ENCODE measurements at regions not wholly inside any gene's neighbourhood (a gene's known extent, or its start where the extent isn't known, plus 50 kb on each side); places are given as distances from the start of the nearest gene placed in this dataset.

DNA sequence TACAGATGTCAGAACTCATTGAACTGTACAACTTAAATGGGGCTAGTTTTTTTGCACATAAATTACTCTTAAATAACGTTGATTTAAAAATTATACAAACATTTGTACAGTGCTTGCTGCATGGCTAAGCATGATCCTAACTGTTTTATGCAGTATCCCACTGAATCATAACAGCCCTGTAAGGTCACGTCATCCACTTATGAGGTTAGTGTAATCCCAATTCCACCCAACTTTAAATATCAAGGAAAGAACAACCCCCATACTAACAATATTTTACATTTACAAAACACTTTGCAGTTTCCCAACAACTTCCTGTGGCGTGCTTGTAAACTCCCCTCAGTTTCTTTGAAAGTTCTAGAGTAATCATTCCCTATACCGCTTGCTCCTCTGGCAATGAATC lies 190.1 kb upstream of the SALL1 start:
- DNase-seq (ENCODE audit: low read depth, low spot score) = no peak
- H3K27ac ChIP-seq = no peak overlapping the region

DNA sequence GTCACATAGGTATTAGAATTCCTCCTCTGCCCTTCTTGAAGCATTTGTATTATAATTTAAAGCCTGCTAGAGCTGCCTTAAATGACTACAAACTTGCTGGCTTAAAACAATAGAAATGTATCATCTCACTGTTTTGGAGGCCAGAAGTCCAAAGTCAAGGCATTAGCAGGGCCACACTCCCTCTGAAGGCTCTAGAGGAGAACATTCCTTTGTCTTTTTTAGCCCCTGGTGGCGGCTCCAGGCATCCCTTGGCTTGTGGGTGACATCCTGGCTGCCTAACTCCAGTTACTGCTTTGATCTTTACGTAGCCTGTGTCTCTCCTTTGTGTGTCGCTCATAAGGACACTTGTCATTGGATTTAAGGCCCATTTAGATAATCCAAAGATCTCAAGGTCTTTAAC lies 186.6 kb upstream of the SALL1 start:
- DNase-seq (ENCODE audit: low read depth, low spot score) = no peak
- H3K27ac ChIP-seq = no peak overlapping the region

DNA sequence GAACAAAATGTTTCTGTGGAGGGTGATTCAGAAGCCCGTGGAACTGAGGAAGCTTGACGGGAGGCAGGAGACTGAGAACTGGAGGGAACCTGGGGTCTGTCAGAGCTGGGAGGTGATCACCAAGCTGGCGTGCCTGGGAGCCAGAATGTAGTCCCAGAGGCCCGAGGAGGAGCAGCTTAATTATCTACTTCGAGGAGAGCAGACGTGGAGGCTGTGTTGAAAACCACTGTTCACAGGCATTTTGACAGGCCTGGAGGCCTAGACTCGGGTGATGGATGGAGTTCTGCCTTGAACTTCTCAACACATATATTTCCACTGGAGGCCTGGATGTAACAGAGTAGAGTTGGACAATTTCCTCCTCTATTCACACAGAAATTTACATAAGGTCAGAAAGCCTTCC lies 177.7 kb upstream of the SALL1 start:
- H3K27ac ChIP-seq = no peak overlapping the region
- DNase-seq (ENCODE audit: low read depth, low spot score) = no peak

DNA sequence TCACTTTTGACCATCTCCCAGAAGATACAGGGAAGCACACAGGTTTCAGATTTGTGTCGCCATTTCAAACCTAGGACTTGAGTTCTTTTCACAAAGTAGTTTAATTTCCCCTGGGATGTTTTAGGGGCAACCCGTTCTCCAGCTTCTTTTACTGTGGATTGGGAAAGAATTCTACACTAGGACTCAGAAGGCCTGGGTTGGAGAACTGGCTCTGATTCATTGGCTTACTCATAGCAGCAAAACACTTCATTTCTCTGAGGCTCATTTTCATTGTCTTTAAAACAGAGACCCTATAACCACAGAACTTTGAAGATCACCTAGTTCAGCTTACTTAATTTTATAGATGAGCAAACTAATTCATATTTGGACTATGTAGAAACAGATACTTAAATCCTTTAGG lies 175.9 kb upstream of the SALL1 start:
- DNase-seq (ENCODE audit: low read depth, low spot score) = no peak
- no peak overlapping the region for H3K27ac ChIP-seq

DNA sequence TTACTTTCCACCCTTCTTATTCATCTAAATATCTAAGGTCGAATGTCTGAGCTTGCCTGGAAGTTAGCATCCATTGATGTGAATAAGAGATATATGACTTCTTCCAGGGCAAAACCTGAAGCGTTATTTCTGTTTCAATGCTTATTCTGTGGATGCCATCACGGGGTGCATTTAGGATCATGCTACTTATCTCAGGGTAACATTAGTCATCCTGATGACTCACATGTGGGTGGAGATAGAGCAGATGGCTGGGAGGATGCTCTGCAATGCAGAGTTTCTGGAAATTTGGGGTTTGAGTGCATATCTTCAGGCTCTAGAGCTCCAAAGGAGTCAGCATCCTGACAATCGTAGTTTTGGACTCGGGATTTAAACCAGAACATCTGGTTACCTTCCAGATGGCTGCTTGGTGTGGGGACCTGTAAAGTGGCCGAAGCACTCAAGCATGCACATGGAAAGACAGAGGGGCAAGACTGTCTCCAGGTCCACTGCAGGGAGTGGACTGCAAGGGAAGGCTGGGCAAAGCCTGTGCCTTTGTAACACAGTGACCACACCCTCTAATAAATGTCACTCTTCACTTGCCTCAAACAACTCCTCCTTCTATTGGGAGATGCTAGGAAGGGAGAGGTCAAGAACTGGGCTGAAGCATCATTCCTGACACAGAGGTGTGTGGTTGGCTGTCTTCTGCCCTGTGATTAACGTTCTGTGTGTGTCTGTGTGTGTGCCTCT lies 175.2 kb upstream of the SALL1 start:
- H3K27ac ChIP-seq = no peak overlapping the region
- no peak for DNase-seq (ENCODE audit: low read depth, low spot score)

DNA sequence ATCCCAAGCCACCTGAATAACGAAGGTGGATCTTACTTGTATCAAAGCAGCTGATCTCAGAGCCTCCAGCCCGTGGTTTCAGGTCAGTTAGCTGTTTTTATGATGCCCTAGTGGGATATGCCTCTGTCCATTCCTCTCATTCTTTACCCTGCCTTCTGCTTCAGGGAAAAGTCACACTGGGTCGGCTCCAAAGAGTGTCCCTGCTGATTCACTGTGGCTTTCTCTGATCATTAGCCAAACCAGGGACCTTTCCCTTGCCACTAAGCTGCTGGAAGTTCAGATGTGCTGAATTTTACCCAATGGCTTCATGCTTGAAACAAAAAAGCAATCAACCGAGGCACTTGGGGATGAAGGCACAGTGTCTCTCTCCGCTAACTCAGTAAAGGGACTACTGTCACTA lies 170.2 kb upstream of the SALL1 start:
- DNase-seq (ENCODE audit: low read depth, low spot score) = no peak
- H3K27ac ChIP-seq = no peak overlapping the region

DNA sequence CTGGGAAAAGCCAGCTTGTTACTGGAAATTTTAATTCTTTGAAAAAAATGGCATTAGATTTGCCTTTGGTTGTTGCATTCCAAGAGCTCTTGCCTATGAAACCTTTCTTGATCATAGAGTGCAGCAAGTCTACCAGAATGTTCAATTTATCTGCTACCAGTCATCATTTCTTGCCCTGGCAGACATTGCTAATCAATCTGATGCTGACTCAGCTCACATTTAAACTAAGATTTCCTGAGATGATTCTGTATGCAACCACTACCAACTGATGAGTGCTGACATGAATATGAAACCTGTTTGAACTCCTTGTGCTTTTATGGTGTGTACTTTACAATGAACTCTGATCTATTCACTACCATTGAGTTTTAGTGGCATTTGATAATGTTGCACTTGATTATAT lies 166.5 kb upstream of the SALL1 start:
- DNase-seq (ENCODE audit: low read depth, low spot score) = no peak
- H3K27ac ChIP-seq = no peak overlapping the region

DNA sequence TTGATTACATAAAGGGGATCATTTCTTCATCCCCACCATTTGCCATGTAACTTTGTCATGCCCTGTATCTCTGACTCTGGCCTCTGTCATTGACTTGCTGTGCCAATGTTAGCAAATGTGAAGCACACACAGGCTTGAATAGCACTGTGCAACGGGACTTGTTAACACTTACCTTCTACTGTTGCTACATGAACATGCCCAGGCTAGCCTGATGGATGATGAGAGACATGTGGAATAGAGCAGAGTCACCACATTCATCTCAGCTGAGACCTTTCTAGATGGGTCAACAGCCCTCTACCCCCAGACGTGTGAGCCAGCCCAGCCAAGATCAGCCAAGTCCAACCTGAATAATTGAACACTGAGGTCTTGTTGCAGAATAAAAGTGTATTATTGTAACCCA lies 162.1 kb upstream of the SALL1 start:
- no peak for DNase-seq (ENCODE audit: low read depth, low spot score)
- no peak overlapping the region for H3K27ac ChIP-seq

DNA sequence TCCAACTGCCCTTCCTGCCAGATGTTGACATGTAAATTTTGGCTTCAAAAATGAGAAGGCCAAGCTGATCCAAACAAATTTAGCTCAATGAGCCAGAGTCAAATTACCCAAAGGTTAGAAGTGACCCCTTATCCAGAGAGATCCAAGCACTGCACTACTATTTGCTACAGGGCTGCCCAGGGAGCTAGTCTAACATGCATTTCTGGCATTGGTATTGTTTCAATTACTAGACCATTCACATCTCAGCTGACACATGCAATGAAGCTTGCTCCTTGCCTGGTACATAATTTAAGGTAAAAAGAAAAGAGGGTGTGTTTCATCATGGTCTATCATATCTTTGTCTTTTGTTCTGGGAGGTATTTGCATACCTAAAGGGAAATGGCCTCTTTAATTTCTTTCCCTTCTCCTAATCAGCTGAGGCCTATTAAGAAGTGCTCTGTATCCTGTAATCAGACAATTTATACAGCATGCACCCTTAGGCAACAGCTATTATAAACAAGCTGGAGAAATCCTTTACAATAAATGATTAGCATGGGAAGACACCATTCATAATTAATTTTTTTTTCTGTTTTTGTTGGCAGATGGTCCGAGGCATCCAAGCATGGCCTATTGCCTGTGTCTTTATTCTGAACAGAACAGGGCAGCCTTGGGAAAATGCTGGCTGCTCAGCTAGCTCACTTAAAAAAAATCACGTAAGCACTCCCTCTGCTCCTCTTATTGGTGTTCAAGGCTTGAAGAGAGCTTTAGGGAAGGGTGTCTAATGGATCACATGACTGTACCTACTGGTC lies 161.5 kb upstream of the SALL1 start:
- no peak overlapping the region for H3K27ac ChIP-seq
- no peak for DNase-seq (ENCODE audit: low read depth, low spot score)

DNA sequence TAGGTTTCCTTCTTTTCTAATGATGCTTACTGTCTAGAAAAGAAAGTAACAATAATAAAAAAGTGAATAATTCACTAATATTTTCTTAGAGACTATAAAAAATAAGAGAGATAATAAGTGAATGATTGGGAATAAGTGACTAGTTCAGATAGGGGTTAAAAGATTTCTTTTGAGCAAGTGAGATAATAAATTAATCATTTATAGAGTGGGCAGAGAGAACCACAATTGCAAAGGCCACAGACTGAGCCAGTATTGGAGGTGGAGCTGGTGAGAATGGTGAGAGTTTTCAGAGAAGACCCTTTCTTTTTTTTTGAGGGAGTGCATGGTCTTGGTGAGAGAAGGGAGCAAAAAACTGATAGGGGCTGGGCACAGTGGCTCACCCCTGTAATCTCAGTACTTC lies 159.1 kb upstream of the SALL1 start:
- H3K27ac ChIP-seq = no peak overlapping the region
- DNase-seq (ENCODE audit: low read depth, low spot score) = no peak

DNA sequence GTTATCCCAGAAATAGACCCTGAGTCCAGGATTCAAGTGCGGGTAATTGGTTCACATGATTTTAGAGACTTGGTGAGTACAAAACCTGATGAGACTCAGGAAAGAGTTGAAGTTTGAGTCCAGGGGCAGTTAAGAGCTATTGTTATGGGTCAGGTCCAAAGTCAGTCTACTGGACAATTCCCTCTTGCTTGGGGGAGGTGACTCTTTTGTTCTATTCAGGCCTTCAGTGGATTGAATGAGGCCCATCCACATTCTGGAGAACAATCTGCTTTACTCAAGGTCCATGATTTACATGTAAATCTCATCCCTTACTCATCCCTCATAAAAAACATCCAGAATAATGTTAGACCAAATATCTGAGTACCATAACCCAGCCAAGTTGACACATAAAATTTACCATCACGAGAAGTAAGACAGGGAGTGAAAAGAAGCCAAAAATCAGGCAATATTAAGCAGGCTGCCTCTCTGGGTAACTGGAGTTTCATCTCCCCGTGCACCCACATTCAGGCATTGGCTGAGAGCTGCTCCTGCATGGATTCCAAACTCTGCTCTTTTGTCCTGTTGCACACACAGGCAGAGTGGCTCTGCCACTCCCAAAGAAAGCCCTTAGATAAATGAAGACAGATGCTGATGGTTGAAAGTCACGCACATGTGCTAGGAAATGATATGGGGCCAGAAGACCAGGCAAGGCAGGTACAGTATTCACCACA lies 156.0 kb upstream of the SALL1 start:
- no peak for DNase-seq (ENCODE audit: low read depth, low spot score)
- H3K27ac ChIP-seq = no peak overlapping the region

DNA sequence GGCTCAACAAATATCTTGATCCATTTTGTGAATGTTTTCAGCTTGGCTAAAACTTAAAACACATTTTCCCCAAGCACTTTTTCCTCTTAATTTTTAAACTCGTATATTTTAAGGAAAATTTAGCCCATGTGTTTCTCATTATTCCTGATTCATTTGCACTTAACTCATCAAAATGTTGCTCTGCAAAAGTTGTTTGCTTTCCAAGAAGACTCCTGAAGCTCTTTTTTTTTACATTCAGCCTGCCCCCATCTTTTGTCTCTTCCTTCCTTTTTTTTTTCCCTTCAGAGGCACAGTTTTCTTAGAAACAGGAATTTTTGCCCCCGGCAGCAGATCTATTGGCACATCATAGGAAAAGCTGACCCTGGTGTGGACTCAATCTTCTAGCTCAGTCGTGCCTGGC lies 155.0 kb upstream of the SALL1 start:
- no peak for DNase-seq (ENCODE audit: low read depth, low spot score)
- H3K27ac ChIP-seq = no peak overlapping the region

DNA sequence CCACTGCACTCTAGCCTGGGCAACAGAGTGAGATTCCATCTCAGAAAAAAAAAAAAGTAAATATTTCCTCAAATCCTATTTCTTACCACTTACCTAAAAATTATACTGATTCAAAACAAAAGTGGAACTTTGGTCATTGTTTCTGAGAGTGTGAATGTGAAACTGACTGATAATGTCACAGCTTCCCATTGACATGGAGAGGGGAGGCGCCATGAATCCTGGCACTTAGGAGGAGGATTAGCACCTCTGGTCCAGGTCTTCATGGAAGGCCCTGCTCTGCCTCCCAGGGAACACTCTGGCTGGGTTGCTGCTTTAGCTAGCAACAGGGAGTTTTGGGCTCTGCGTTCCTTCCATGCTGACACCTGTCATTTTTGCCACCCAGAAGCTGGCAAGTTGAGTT lies 154.3 kb upstream of the SALL1 start:
- no peak overlapping the region for H3K27ac ChIP-seq
- no peak for DNase-seq (ENCODE audit: low read depth, low spot score)

DNA sequence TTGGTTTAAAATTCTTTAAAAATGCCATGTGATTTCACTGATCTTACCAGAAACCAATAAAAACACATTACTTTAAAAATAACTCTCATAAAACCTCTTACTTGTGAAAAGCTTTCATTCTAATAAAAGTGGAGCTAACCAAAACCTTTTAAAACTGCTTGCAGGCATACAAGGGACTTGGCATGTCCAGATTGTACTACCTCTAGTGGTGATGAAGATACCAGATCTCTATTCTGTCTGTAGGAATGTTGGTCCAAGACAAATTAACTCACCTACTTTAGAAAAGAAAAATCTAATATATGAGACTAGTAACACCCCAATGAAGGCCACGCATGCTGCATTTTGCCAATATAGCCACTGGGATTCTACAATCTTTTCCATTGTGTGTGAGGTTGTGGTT lies 151.0 kb upstream of the SALL1 start:
- no peak overlapping the region for H3K27ac ChIP-seq
- DNase-seq (ENCODE audit: low read depth, low spot score) = no peak

DNA sequence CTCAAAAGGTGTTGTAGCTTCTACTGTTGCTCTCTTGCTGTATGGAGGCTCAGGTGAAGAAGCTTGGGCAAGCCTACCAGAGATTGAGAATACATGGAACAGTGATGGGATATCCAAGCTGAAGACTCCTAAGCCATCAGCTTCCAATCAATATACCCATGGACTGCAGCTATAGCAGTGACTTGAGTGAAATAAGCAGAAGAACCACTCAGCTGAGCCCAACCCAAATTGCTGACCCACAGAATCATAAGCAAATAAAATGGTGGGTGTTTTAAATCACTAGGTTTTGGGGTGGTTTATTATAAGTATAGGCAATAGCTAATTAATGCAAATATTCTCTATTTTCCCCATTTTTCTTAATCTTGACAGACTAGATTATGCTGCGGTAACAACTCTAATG lies 147.7 kb upstream of the SALL1 start:
- no peak overlapping the region for H3K27ac ChIP-seq
- DNase-seq (ENCODE audit: low read depth, low spot score) = no peak

DNA sequence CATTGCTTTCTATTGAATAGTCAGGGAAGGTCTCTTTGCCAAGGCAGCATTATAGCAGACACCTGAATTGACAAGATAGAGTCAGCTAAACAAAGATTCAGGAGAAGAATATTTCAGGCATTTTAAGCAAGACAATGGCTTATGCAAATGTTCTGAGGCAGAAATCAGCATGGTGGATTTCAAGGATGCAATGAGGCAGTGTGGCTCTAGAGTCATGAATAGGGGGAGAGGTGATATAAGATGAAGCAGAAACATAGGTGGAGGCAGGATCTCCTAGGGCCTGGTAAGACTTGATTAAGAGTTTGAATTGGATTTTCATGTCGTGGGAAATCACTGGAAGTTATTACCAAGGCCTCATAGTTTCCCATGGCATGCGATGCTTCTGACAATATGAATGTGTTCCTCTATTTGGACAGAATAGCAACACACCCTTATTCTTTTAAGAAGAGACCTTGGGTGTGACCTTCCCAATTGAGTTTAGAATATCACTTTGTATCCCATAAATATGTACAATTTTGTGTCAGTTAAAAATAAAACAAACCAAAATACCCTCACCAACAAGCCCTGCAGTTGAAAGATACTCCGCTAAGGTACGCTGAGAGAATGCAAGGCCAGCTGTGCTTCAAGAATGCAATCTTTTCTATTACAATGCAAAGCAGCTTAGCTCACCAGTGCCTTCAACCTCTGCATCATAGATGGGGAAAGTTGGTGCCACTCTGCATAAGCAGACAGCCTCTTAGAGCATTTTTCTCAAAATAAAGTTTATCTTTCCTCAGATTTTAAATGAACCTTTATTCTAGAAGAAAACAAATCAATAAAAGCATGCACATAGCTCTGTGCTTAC lies 139.6 kb upstream of the SALL1 start:
- no peak for DNase-seq (ENCODE audit: low read depth, low spot score)
- H3K27ac ChIP-seq = no peak overlapping the region

DNA sequence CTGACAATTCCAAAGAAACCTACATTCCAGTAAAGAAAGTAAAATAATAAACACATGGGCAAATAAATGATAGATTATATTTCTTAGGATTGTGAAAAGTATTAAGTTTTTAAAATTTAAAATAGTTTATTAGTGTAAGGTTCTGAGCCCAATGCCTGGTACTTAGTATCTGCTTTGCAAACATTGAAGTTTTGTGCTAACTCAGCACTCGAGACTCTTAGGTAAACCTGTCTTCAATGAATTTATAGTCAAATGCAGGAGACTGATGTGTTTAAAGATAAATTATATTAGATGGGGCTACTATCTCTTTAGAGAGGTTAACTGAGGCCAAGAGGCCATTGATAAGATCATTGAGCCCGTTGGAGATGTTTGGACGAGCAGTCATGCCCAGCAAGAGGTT lies 138.3 kb upstream of the SALL1 start:
- no peak for DNase-seq (ENCODE audit: low read depth, low spot score)
- no peak overlapping the region for H3K27ac ChIP-seq

DNA sequence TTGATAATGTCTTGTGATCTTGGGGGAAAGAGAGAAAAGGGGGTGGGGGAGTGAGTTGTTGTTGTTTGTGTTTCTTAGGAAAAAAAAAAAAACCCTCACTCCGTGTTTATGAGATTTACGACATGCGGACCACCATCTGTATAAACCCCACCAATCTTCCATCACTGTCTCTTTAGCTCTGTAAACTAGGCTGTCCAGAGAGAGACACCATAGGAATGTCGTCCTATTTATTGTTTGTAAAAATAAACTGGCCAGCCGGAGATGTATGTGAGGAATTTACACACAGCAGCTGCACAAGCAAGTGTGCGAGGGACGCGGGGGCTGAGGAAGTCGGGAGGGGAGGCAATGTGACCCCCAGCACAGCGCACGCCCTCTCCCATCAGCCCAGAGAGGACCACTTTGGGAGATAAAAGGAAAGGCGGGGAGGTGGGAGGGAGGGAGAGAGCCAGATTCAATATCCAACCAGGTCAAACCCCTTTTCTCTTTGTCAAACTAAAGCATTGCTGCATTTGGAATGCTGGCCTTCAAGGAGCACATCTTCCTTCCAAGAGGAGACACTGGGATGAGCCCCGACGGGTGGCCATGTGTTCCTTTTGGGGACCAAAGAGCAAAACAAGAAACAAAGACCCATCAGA lies 136.2 kb upstream of the SALL1 start:
- no peak for DNase-seq (ENCODE audit: low read depth, low spot score)
- H3K27ac ChIP-seq = no peak overlapping the region

DNA sequence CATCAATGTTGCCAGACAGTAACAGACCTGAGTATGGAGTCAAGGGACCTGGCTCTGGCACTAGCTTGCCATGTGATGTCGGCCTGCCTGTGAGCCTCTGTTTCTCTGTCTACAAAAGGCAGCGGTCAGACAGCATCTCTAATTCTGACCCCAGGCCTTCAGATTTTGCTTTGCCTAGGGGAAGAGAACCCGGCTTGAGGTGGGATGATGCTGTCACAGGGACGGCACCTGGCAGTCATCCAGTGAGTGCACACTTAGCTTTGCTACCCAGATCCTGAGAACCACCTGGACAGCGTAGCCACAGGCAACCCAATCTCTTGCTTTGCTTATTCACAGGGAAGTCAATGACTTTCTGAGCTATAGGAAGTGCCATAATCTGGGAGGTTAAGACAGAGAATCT lies 135.2 kb upstream of the SALL1 start:
- H3K27ac ChIP-seq = no peak overlapping the region
- DNase-seq (ENCODE audit: low read depth, low spot score) = no peak

DNA sequence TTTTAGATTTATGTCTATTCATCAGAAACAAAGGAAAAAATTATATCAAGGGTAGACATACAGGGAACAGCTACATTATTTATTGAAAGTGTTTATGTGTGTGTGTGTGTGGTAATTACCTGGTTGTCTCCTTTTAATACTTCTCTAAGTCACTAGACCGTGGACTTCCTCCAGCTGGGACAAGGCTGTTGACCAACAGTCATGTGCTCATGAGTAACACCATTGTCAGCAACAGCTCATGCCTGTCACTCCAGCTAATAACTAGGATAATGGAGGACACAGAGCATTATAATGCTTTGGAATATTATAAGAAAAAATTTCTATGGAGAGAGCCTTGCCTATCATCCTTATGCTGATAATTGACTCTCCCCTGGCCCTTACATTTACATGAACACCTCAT lies 125.3 kb upstream of the SALL1 start:
- DNase-seq (ENCODE audit: low read depth, low spot score) = no peak

More for the DNA sequence above, 125.3 kb upstream of the SALL1 start:
- H3K27ac ChIP-seq = no peak overlapping the region

All from epithelial cell of prostate (primary cell).